ENCODE measurements at regions not wholly inside any gene's neighbourhood (a gene's known extent, or its start where the extent isn't known, plus 50 kb on each side); places are given as distances from the start of the nearest gene placed in this dataset.
A peak's percentile ranks its signal among the peaks of the same experiment; 100 is the strongest.

DNA sequence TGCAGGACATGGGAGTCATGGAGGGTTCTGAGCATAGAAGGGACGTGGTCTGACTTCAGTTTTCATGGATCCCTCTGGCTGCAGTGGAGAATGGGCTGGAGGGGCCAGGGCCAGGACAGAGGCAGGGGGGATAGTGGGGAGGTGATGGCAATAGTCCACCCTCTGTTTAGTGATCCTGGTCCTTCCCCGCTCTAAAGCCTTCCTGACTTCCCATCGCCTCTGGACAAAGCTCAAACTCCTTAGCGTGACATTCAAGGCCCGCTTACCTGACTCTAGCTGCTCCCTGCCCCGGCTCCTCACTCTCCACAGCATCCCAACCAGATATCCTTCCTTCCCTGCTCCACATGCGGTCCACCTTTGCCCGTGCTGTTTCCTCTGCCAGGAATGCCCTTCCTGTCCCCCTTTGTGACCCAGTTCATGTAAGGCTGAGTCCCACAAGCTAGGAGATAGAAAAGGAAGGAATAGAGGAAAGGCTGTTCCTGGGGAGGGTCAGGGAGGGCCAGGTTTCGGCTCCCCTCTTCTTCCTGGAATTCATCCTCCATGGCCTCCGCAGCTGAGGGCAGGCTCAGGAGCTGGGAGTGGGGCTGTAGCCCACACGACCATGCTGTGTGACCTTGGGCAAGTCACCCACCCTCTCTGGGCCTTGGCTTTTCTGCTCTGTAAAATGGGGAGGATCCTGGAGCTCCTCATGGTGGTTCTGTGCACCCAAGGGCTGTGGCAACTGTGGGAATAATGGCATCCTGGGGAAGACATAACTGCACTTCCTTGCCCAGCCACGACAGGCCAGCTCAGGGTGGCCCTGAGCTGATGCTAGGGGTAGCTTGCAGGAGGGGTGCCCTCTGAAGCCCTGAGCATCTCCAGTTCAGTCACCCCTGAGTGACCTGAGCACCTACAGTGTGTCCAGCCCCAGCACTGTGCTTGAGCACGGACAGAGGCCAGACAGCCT lies 116.1 kb downstream of the CEBPB start:
- peaks cover 45 to 54% of the 10 kb centered on the region in 2 experiments for H3K4me1 ChIP-seq (ENCODE audit: control insufficient read depth in 1 of 2, insufficient read depth in 1 of 2, low read depth in 1 of 2, low read length in 1 of 2)
- no peaks in the 10 kb centered on the region for H3K36me3 ChIP-seq
- TF ChIP-seq, protein P1, sequence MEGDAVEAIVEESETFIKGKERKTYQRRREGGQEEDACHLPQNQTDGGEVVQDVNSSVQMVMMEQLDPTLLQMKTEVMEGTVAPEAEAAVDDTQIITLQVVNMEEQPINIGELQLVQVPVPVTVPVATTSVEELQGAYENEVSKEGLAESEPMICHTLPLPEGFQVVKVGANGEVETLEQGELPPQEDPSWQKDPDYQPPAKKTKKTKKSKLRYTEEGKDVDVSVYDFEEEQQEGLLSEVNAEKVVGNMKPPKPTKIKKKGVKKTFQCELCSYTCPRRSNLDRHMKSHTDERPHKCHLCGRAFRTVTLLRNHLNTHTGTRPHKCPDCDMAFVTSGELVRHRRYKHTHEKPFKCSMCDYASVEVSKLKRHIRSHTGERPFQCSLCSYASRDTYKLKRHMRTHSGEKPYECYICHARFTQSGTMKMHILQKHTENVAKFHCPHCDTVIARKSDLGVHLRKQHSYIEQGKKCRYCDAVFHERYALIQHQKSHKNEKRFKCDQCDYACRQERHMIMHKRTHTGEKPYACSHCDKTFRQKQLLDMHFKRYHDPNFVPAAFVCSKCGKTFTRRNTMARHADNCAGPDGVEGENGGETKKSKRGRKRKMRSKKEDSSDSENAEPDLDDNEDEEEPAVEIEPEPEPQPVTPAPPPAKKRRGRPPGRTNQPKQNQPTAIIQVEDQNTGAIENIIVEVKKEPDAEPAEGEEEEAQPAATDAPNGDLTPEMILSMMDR (IDR thresholded peaks at IDR 0.05) = no peak
- no peak overlapping the region for H3K4me3 ChIP-seq (ENCODE audit: low read depth in 1 of 2, low read length in 1 of 2)
- peak overlapping the region; percentile 99 for H3K27ac ChIP-seq
- H3K9me3 ChIP-seq = no peaks in the 10 kb centered on the region
- H3K27me3 ChIP-seq = no peaks in the 10 kb centered on the region

DNA sequence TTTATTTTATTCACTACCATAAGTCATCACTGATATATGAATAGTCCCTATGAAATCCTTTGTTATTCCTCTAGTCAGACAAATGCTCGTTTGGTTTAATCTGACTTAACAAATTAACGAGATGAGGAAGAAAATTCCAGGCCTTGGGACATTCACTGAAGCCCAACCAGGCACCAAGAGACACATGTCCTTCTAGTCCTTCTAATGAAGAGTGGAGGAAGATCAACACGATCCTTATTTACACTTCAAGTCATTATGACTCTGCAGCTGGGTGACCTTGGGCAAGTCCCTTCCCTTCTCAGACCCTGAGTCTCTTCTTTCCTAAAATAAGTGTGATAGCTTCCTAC lies 117.5 kb downstream of the CEBPB start:
- Histone ChIP-seq H3K27ac (peak overlapping the region; percentile 99), H3K9me3 (no peaks in the 10 kb centered on the region)
- TF ChIP-seq, protein P1 (IDR thresholded peaks at IDR 0.05) = no peak

DNA sequence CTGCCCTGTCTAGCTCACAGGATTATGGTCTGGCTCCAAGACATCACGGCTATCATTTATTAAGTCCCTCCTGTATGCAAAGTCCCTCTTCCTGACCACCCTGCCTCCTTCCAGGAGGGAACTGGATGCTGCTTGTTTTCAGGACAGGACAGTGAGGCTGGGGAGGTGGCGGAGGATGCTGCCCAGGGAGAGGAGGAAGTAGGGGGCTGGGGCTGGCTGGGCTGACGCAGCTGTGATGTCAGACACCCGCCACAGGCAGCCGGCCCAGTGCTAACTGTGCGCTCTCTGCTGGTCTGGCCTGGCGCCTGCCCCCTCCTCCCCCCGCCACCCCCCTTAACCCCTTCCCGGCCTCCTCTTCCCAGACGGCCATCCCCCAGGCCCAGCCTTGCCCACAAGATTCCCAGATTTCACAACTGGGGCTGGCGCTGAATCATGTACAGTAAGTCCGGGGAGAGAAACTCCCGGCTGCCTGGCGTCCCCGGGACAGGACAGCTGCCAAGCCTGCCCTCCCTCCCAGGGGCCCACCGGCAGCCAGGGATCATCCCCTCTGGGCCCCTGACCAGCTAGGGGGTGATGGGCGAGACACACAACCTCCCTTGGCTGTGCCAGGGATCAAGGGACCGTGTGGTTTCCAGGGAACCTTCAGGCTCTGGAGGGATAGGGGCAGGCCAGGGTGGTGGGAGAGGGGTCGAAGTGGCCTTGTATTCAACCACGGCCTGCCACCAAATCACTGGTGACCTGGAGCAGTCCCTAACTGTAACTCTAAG lies 118.1 kb downstream of the CEBPB start:
- Histone ChIP-seq H3K4me1 (ENCODE audit: control insufficient read depth in 1 of 2, insufficient read depth in 1 of 2, low read depth in 1 of 2, low read length in 1 of 2) (peaks cover 36 to 37% of the 10 kb centered on the region in 2 experiments), H3K27me3 (peaks cover under 1% of the 10 kb centered on the region), H3K9me3 (no peaks in the 10 kb centered on the region), H3K4me3 (ENCODE audit: low read depth in 1 of 2, low read length in 1 of 2) (peak overlapping the region; percentile 45), H3K27ac (peak overlapping the region; percentile 99), H3K36me3 (no peaks in the 10 kb centered on the region)
- TF ChIP-seq, protein P1 (IDR thresholded peaks at IDR 0.05) = peak; percentile 88

More for the DNA sequence above, 117.5 kb downstream of the CEBPB start:
- H3K4me1 ChIP-seq (ENCODE audit: control insufficient read depth in 1 of 2, insufficient read depth in 1 of 2, low read depth in 1 of 2, low read length in 1 of 2) = peaks cover 40 to 41% of the 10 kb centered on the region in 2 experiments
- peak overlapping the region; percentile 9 to 41 for H3K4me3 ChIP-seq (ENCODE audit: low read depth in 1 of 2, low read length in 1 of 2)
- H3K27me3 ChIP-seq = no peaks in the 10 kb centered on the region
- H3K36me3 ChIP-seq = no peaks in the 10 kb centered on the region

- TF ChIP-seq, protein P1 (IDR thresholded peaks at IDR 0.05) = no peak
- no peaks in the 10 kb centered on the region for H3K36me3 ChIP-seq
- peaks cover 30 to 31% of the 10 kb centered on the region in 2 experiments for H3K4me1 ChIP-seq (ENCODE audit: control insufficient read depth in 1 of 2, insufficient read depth in 1 of 2, low read depth in 1 of 2, low read length in 1 of 2)
- peak overlapping the region; percentile 99 for H3K27ac ChIP-seq
- no peaks in the 10 kb centered on the region for H3K9me3 ChIP-seq
- peak overlapping the region; percentile 45 for H3K4me3 ChIP-seq (ENCODE audit: low read depth in 1 of 2, low read length in 1 of 2)
- peaks cover 7% of the 10 kb centered on the region for H3K27me3 ChIP-seq
These were observed 118.7 kb downstream of the CEBPB start for GRCh38 chr20:50309280-50309763.

DNA sequence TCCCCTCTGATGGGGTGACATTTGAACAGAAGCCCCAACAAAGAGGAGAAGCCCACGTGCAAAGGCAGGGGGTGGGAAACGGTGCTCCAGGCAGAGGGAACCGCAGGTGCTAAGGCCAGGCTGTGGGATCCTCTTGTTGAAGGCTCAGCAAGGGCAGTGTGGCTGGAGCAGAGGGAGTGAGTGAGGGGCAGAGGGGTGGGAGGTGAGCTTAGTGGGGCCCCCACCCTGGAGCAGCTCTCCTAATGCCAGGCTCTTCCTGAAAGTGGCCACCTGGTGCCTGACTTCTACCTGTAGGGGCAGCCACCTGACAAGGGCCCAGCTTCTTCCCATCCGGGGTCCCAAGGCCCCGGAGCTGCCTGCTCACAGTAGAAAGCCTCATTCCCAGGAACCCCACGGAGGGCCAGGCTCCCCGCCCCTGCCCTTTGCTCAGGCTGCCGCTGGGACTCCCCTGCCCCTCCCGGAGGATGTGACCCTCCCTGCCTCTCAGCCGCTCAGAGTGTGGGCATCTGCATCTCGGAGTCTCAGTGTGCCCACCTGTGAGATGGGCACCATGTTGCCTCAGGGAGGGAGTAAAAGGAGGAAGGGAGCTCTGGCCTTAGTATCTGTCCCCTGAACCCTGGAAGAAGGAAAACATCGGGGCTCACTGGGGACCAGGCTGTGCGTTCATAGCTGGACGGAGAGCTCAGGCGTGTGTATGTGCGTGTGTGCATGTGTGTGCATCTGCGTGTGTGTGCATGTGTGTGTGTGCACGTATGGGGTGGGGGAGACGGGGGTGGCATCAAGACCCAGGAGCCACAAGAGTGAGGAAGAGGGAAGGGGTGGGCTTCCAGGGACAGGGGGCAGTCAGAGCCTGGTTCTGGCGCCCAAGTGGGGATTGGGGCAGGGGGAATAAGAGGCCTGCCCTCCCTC lies 119.4 kb downstream of the CEBPB start:
- TF ChIP-seq, protein P1 (IDR thresholded peaks at IDR 0.05) = no peak
- H3K9me3 ChIP-seq = no peaks in the 10 kb centered on the region
- no peaks in the 10 kb centered on the region for H3K36me3 ChIP-seq
- H3K27me3 ChIP-seq = peaks cover 9% of the 10 kb centered on the region
- H3K27ac ChIP-seq = peak overlapping the region; percentile 99
- H3K4me1 ChIP-seq (ENCODE audit: control insufficient read depth in 1 of 2, insufficient read depth in 1 of 2, low read depth in 1 of 2, low read length in 1 of 2) = peaks cover 25 to 26% of the 10 kb centered on the region in 2 experiments
- no peak overlapping the region for H3K4me3 ChIP-seq (ENCODE audit: low read depth in 1 of 2, low read length in 1 of 2)
